Head of caudate nucleus (tissue), 42 donors: ENCODE measurements at regions not wholly inside any gene's neighbourhood (a gene's known extent, or its start where the extent isn't known, plus 50 kb on each side); places are given as distances from the start of the nearest gene placed in this dataset.

ENCODE experiments used
- DNase-seq, 42 donors: peaks; one replicate each; pipeline versions ENCODE4 v3.0.0 to v3.0.0-alpha.2; 2020 to 2021; ENCODE audit warnings: mixed read lengths in 7 of 42
- intact Hi-C: fragments of 100-400 bp; cut with DNase I; formaldehyde crosslinking; loops from one replicate; pipeline ENCODE4 v1.15.0; 2022

DNA sequence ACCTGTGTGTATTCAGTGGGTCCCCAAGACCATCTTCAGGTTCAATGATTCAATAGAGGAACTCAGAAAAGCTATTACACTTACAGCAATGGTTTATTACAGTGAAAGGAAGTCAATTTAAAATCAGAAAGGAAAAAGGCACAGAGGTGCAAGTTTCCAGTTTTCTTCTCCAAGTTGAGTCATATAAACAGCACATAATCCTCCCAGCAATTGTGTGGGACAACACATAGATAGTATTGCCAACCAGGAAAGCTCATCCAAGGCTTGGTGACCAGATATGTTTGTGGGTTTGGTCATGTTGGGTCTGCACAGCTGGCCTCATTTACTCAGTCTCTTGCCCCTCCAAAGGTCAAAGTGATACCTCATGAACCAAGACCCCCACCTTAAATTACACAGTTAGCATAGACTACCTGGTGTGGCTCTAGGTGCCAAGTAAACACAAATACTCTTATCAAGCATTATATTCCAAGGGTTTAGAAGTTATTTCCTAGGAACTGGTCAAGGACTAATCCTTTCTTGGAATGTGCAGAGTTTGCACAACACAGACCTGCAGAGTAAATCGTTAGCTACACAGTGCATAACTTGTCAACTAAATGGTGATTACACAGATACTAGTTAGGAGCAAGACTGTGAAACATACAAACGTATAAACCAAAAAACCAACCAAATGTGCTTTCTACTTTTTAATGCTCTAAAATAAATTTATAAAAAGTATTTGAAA, 777.3 kb downstream of the PCDH18 start:
- DNase-seq: no peak
- intact Hi-C loops: no loop called here

DNA sequence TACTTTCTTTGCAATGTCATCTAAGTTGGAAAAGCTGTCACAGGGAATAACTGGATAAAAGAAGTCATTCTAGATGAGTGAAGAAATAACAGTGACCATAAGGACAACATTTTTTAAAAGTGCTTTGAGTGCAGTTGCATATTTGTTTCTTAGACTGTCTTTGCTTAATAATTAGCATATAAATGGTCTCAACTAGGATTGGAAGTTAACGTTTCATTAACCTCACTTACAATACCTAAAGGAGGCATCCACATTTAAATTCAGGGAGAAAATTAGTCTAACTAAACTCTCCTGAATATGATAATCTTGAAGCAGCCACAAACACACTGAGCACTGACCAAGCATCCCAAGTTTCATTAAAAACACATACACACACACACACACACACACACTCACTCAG, 780.7 kb downstream of the PCDH18 start:
- no peak for DNase-seq
- intact Hi-C loops: no loop called here

- intact Hi-C loops: no loop called here
These were observed 781.4 kb downstream of the PCDH18 start for GRCh38 chr4:136750897-136751296.

GRCh38 chr4:136749989-136750388, 782.3 kb downstream of the PCDH18 start:
- intact Hi-C loops: no loop called here
- DNase-seq: no peak

More at GRCh38 chr4:136750897-136751296, 781.4 kb downstream of the PCDH18 start:
- no peak for DNase-seq

- intact Hi-C loops: no loop called here
- no peak for DNase-seq
These were observed 783.5 kb downstream of the PCDH18 start for GRCh38 chr4:136748773-136749172.

- intact Hi-C loops: no loop called here
- no peak for DNase-seq
These were observed 784.1 kb downstream of the PCDH18 start for GRCh38 chr4:136748165-136748564.

DNA sequence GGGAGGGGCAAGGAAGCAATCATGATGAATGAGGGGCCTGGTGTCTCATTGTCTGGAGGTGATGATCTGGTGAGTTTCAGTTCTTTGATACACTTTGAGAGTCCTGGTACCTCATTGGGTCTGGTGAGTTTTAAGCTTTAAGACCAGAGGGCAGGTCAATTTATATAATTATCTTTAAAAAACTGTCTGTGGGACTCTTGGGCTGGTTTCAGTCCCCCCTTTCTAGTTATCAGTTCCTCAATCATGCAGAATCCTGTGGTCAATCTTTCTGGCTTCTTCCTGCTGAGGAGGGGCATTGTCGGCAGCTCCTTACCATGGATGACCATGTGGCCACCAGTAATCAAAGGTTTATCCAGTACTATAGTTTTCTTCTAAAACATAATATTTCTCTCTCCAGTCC, 789.1 kb downstream of the PCDH18 start:
- intact Hi-C loops: no loop called here
- no peak for DNase-seq

- intact Hi-C loops: no loop called here
- DNase-seq: no peak
These were observed 790.0 kb downstream of the PCDH18 start for GRCh38 chr4:136742333-136742732.

DNA sequence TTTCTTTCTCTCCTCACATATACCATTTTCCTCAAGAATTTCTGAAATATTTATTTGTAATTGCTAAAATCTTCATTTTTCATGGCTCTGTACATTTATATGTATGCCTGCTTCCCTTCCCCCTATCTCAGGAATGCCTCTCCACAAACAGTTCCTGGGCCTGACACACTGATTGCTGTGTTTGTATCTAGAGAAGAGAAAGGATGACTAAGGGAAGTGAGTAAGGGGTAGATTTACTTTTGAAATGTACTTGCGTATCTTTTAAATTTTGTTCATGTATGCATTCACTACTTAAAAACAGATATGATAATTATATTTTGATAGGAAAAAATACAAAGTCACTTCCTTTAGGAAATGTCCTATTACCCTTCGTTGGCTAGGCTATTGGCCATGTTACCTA, 790.8 kb downstream of the PCDH18 start:
- DNase-seq: no peak
- intact Hi-C loops: no loop called here

DNA sequence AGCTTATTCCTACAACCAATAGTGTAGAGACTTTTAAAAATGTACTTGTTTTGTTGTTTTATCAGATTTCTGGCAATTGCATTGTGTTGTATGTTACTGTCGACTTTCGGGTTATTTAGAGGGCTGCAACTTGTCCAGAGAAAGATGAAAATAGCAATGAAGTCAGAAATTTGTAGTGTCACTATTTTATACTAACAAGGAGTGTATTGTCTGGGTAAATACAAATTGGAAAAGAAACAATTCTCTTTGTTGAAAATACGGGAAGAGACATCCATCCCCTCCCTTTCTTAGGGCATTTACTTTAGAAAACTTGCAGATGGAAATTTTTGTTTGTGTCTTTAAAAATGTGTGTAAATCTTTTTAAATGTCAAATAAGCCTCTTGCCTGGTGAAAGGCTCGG, 792.0 kb downstream of the PCDH18 start:
- DNase-seq: no peak
- intact Hi-C loops: no loop called here

GRCh38 chr4:136737066-136737465, 795.2 kb downstream of the PCDH18 start:
- no peak for DNase-seq
- intact Hi-C loops: no loop called here

DNA sequence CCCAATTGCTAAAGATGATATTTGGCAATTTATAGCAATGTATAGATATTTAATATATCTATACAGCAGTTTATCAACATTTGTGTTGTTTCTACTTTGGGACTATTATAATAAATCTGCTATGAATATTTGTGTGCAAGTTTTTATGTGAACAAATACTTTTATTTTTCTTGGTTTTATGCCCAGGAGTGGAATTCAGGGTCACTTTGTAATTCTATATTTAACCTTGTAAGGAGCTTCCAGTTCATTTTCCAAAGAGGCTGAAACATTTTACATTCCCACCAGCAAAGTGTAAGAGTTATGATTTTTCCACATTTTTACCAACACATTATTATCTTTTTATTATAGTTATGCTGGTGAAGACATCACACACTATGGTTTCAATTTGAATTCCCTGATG, 801.3 kb downstream of the PCDH18 start:
- no peak for DNase-seq
- intact Hi-C loops: no loop called here

- DNase-seq: no peak
- intact Hi-C loops: no loop called here
These were observed 806.8 kb downstream of the PCDH18 start for GRCh38 chr4:136725286-136726081.

DNA sequence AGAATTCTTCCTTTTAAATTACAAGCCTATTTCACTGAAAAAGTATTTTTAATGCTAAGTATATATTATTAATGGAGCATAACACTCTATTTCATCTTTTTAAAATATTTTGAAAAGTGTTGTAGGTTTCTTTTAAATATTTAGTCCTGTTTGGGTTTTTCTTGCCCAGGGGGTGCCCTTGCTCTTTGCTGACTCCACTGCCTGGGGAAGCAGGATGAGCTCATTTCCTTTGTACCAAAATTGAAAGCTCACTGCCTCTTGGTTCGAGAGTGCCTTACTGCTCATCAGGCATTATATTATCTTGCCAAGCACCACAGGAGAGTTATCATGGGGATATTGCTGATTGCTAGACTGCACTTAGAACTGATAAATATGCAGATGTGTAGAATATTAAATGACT, 819.2 kb downstream of the PCDH18 start:
- intact Hi-C loops: loop anchor here (5.0 kb wide), 1 partner anchor 149 kb away; no protein-coding TSS in a partner anchor
- DNase-seq: peak in 31 of 42 donors; percentile 3 to 73 (median 41)

DNA sequence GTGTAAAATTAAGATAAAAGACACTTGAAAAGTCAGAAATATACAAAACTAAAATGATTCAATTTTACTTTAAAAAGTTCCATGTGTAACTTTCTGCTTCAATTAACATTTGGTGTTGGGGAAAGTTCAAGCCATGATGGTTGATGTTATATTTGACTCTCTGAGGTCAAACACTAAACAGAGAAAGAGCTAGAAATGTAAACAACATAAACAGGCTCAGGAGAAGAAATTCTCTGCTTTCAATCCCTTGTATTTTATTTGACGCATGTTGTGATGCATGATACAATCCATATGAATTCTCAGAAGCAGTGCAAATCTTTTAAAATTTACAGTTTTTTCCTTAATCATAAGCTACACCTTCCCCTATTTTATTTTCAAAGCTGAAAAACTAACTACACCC, 822.4 kb downstream of the PCDH18 start:
- intact Hi-C loops: loop anchor here (5.0 kb wide), 1 partner anchor 152 kb away; no protein-coding TSS in a partner anchor

DNA sequence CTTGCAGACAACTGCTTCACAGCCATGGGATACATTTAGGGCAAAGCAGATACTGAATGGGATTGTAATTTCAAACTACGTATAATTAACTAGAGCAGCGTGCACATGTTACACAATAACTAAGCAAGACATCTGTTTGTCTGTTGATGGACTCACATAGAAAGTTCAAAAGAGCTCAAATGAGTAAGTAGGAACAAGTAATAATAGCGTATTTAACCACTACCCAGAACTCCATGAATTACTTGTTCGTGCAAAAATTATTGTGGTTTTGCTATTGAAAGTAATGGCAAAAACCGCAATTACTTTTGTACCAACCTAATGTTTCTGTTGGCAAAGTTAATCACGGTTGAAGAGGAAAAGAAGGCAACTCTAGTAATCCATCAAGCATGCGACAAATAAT, 825.4 kb downstream of the PCDH18 start:
- intact Hi-C loops: no loop called here
- DNase-seq: no peak

More for the DNA sequence above, 822.4 kb downstream of the PCDH18 start:
- DNase-seq: no peak

- no peak for DNase-seq
- intact Hi-C loops: no loop called here
These were observed 832.4 kb downstream of the PCDH18 start for GRCh38 chr4:136699905-136700304.

- no peak for DNase-seq
- intact Hi-C loops: no loop called here
These were observed 840.7 kb downstream of the PCDH18 start for GRCh38 chr4:136691607-136692006.

GRCh38 chr4:136690360-136690759, 841.9 kb downstream of the PCDH18 start:
- DNase-seq: no peak
- intact Hi-C loops: no loop called here

DNA sequence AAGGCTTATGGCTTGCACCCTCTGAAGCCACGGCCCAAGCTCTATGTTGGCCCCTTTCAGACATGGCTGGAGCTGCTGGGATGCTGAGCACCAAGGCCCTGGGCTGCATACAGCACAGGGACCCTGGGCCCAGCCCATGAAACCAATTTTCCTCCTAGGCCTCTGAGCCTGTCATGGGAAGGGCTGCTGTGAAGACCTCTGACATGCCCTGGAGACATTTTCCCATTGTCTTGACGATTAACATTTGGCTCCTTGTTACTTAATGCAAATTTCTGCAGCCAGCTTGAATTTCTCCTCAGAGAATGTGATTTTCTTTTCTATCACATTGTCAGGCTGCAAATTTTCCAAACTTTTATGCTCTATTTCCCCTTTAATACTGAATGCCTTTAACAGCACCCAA, 844.7 kb downstream of the PCDH18 start:
- no peak for DNase-seq
- intact Hi-C loops: no loop called here

GRCh38 chr4:136687118-136687517, 845.2 kb downstream of the PCDH18 start:
- intact Hi-C loops: no loop called here

More at GRCh38 chr4:136687118-136687517, 845.2 kb downstream of the PCDH18 start:
- peak in 7 of 42 donors; percentile 1 to 42 (median 4) for DNase-seq
